Cardiac muscle cell (in vitro differentiated cells and primary cell): ENCODE measurements at regions not wholly inside any gene's neighbourhood (a gene's known extent, or its start where the extent isn't known, plus 50 kb on each side); places are given as distances from the start of the nearest gene placed in this dataset.

ENCODE experiments used
- DNase-seq, 2 donors: peaks; one replicate each; pipeline versions ENCODE4 v3.0.0 to v3.0.0-alpha.2; 2010 to 2017; ENCODE audit warnings: low read depth in 1 of 2, low spot score in 1 of 2
- H3K27ac ChIP-seq: fragments of 200-600 bp; sonication (generic); 2 replicates; pipeline ENCODE4 v1.5.1; 2016
- H3K27me3 ChIP-seq: fragments of 200-600 bp; sonication (generic); 2 replicates; pipeline ENCODE4 v1.6.0; 2016; ENCODE audit warnings: control low read depth
- H3K36me3 ChIP-seq: fragments of 200-600 bp; sonication (generic); 2 replicates; pipeline ENCODE4 v1.5.1; 2016; ENCODE audit warnings: control low read depth
- H3K4me1 ChIP-seq: fragments of 200-600 bp; sonication (generic); 2 replicates; pipeline ENCODE4 v1.8.1; 2017; ENCODE audit warnings: low read depth, mild to moderate bottlenecking, mixed run types
- H3K4me3 ChIP-seq: fragments of 200-600 bp; sonication (generic); 2 replicates; pipeline ENCODE4 v1.5.1; 2016; ENCODE audit warnings: mild to moderate bottlenecking
- H3K9me3 ChIP-seq: fragments of 200-600 bp; sonication (generic); 2 replicates; pipeline ENCODE4 v1.5.1; 2017; ENCODE audit warnings: low read depth, mild to moderate bottlenecking, control low read depth
- TF ChIP-seq, protein P1 (sequence below): IDR thresholded peaks from 2 replicates; pipeline ENCODE4 v1.5.1; 2012; ENCODE audit warnings: low read depth, mild to moderate bottlenecking, low read length

- Histone ChIP-seq H3K36me3 (no peaks in the 10 kb centered on the region), H3K27me3 (no peaks in the 10 kb centered on the region), H3K27ac (no peak overlapping the region), H3K4me3 (no peak overlapping the region), H3K4me1 (no peaks in the 10 kb centered on the region), H3K9me3 (no peaks in the 10 kb centered on the region)
- TF ChIP-seq, protein P1, sequence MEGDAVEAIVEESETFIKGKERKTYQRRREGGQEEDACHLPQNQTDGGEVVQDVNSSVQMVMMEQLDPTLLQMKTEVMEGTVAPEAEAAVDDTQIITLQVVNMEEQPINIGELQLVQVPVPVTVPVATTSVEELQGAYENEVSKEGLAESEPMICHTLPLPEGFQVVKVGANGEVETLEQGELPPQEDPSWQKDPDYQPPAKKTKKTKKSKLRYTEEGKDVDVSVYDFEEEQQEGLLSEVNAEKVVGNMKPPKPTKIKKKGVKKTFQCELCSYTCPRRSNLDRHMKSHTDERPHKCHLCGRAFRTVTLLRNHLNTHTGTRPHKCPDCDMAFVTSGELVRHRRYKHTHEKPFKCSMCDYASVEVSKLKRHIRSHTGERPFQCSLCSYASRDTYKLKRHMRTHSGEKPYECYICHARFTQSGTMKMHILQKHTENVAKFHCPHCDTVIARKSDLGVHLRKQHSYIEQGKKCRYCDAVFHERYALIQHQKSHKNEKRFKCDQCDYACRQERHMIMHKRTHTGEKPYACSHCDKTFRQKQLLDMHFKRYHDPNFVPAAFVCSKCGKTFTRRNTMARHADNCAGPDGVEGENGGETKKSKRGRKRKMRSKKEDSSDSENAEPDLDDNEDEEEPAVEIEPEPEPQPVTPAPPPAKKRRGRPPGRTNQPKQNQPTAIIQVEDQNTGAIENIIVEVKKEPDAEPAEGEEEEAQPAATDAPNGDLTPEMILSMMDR = no peak
- no peak for DNase-seq
These were observed 51.0 kb upstream of the MKRN3 start for GRCh38 chr15:23514484-23514883.

GRCh38 chr15:23506762-23507161, 58.7 kb upstream of the MKRN3 start:
- H3K4me1 ChIP-seq = no peaks in the 10 kb centered on the region
- no peak for DNase-seq
- H3K27me3 ChIP-seq = no peaks in the 10 kb centered on the region
- TF ChIP-seq, protein P1 = no peak
- no peak overlapping the region for H3K4me3 ChIP-seq
- H3K9me3 ChIP-seq = no peaks in the 10 kb centered on the region
- H3K27ac ChIP-seq = no peak overlapping the region
- no peaks in the 10 kb centered on the region for H3K36me3 ChIP-seq

DNA sequence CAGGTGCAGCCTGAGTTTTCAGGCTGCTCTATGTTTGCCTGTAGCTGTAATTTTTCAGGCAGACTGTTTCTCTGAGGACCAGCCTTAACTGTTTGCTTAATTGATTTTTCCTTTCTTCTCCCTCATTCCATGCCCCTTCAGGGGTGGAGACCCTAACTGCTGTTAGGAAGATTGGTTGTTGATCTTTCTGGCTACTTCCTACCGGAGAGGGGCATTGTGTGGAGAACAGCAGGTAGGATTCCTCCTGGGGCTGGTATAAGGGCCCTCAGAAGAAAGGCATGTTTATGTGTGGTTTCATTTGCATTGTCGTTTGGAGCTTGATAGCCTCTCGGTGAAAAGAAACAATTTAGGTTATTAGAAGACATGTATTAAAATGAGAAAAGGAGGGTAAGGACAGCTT, 56.9 kb upstream of the GOLGA6L2 start:
- no peaks in the 10 kb centered on the region for H3K9me3 ChIP-seq
- no peak overlapping the region for H3K4me3 ChIP-seq
- DNase-seq = no peak
- H3K36me3 ChIP-seq = no peaks in the 10 kb centered on the region
- no peaks in the 10 kb centered on the region for H3K27me3 ChIP-seq
- no peaks in the 10 kb centered on the region for H3K4me1 ChIP-seq
- no peak overlapping the region for H3K27ac ChIP-seq
- TF ChIP-seq, protein P1 = no peak

DNA sequence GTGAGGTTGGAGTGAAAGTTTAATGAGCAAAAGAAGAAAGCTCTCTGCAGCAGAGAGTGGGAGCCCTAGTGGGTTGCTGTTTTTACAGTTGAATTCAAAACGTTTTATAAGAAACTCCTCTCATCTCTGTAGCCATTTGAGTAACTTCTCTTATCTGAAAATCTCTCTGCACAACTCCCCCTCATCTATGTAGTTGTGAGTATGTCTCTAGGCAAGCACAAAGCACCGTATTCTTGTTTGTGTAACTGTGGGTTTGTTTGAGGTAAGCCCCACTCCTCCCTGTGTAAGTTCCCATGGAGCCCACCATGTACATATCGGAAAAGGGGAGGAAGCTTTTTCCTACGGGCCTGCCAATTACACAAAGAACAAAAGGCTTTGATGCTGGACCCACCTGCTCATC, 56.5 kb upstream of the GOLGA6L2 start:
- TF ChIP-seq, protein P1 = no peak
- Histone ChIP-seq H3K4me3 (no peak overlapping the region), H3K9me3 (no peaks in the 10 kb centered on the region), H3K27me3 (no peaks in the 10 kb centered on the region), H3K27ac (no peak overlapping the region), H3K36me3 (no peaks in the 10 kb centered on the region), H3K4me1 (no peaks in the 10 kb centered on the region)
- DNase-seq = no peak

- H3K27ac ChIP-seq = no peak overlapping the region
- H3K4me3 ChIP-seq = no peak overlapping the region
- H3K9me3 ChIP-seq = no peaks in the 10 kb centered on the region
- DNase-seq = peak; percentile 3 to 14
- H3K4me1 ChIP-seq = no peaks in the 10 kb centered on the region
- H3K27me3 ChIP-seq = no peaks in the 10 kb centered on the region
- H3K36me3 ChIP-seq = no peaks in the 10 kb centered on the region
- TF ChIP-seq, protein P1 = peak; percentile 35
These were observed 50.7 kb upstream of the GOLGA6L2 start for GRCh38 chr15:23497710-23498111.
